H9 (cell line): ENCODE measurements at regions not wholly inside any gene's neighbourhood (a gene's known extent, or its start where the extent isn't known, plus 50 kb on each side); places are given as distances from the start of the nearest gene placed in this dataset.

Experiments
- DNase-seq: peaks from one replicate; pipeline ENCODE4 v3.0.0-alpha.2; 2017
- H2AFZ ChIP-seq: one replicate; pipeline ENCODE4 v1.6.1; 2013; ENCODE audit warnings: mild to moderate bottlenecking, low read length, control low read depth, moderate library complexity
- H2AK5ac ChIP-seq: 2 replicates; pipeline ENCODE4 v1.6.1; 2013; ENCODE audit warnings: low read length, control low read depth, mixed read lengths; ENCODE audit not compliant: insufficient read length
- H2BK120ac ChIP-seq: one replicate; pipeline ENCODE4 v1.6.1; 2013; ENCODE audit warnings: low read depth, mild to moderate bottlenecking, low read length, control low read depth, inconsistent platforms; ENCODE audit not compliant: poor library complexity, severe bottlenecking
- H2BK12ac ChIP-seq: 2 replicates; pipeline ENCODE4 v1.6.1; 2013; ENCODE audit warnings: low read length, control low read depth, mixed read lengths, low read depth; ENCODE audit not compliant: insufficient read length
- H2BK15ac ChIP-seq: 2 replicates; pipeline ENCODE4 v1.6.1; 2013; ENCODE audit warnings: low read depth, low read length, control low read depth
- H2BK20ac ChIP-seq: one replicate; pipeline ENCODE4 v1.6.1; 2013; ENCODE audit warnings: low read depth, mild to moderate bottlenecking, low read length, control low read depth, inconsistent platforms; ENCODE audit not compliant: poor library complexity, severe bottlenecking
- H2BK5ac ChIP-seq: 2 replicates; pipeline ENCODE4 v1.6.1; 2013; ENCODE audit warnings: low read length, control low read depth, mixed read lengths; ENCODE audit not compliant: insufficient read length
- H3K14ac ChIP-seq: 2 replicates; pipeline ENCODE4 v1.6.1; 2013; ENCODE audit warnings: low read length, control low read depth; ENCODE audit not compliant: insufficient read depth
- H3K18ac ChIP-seq: 2 replicates; pipeline ENCODE4 v1.6.1; 2013; ENCODE audit warnings: low read depth, mild to moderate bottlenecking, mixed read lengths, low read length, control low read depth; ENCODE audit not compliant: insufficient read length
- H3K23ac ChIP-seq: 2 replicates; pipeline ENCODE4 v1.6.1; 2013; ENCODE audit warnings: low read length, control low read depth, mixed read lengths, low read depth; ENCODE audit not compliant: insufficient read length
- H3K23me2 ChIP-seq: 2 replicates; pipeline ENCODE4 v1.6.1; 2013; ENCODE audit warnings: low read depth, mild to moderate bottlenecking, mixed read lengths, low read length, control low read depth; ENCODE audit not compliant: insufficient read length, poor library complexity, severe bottlenecking
- H3K27ac ChIP-seq: 2 replicates; pipeline ENCODE4 v1.5.1; 2013; ENCODE audit warnings: low read length, control low read depth, mixed read lengths, low read depth; ENCODE audit not compliant: insufficient read length
- H3K27me3 ChIP-seq: 2 replicates; pipeline ENCODE4 v1.6.1; 2013; ENCODE audit warnings: low read length, control low read depth, inconsistent platforms; ENCODE audit not compliant: insufficient read depth
- H3K4ac ChIP-seq: 2 replicates; pipeline ENCODE4 v1.6.1; 2013; ENCODE audit warnings: low read depth, mild to moderate bottlenecking, control low read depth, inconsistent platforms, low read length, moderate library complexity
- H3K4me1 ChIP-seq: 2 replicates; pipeline ENCODE4 v1.6.1; 2013; ENCODE audit warnings: low read length, control low read depth, inconsistent platforms; ENCODE audit not compliant: insufficient read depth
- H3K4me2 ChIP-seq: 2 replicates; pipeline ENCODE4 v1.6.1; 2013; ENCODE audit warnings: low read length, control low read depth, mixed read lengths; ENCODE audit not compliant: insufficient read length, insufficient read depth
- H3K56ac ChIP-seq: 2 replicates; pipeline ENCODE4 v1.6.1; 2013; ENCODE audit warnings: low read depth, mild to moderate bottlenecking, mixed read lengths, low read length, control low read depth; ENCODE audit not compliant: insufficient read length
- H3K79me1 ChIP-seq: 2 replicates; pipeline ENCODE4 v1.6.1; 2013; ENCODE audit warnings: low read depth, mild to moderate bottlenecking, moderate library complexity, low read length, control low read depth, inconsistent platforms; ENCODE audit not compliant: insufficient read depth, poor library complexity, severe bottlenecking
- H3K79me2 ChIP-seq: 2 replicates; pipeline ENCODE4 v1.6.1; 2013; ENCODE audit warnings: low read length, control low read depth, inconsistent platforms; ENCODE audit not compliant: insufficient read depth
- H3K9ac ChIP-seq: 2 replicates; pipeline ENCODE4 v1.6.1; 2013; ENCODE audit warnings: low read length, control low read depth, mixed read lengths; ENCODE audit not compliant: insufficient read length; ENCODE audit errors: extremely low read depth
- H3K9me3 ChIP-seq: one replicate; pipeline ENCODE4 v1.6.1; 2013; ENCODE audit warnings: low read depth, low read length, inconsistent platforms; ENCODE audit not compliant: control insufficient read depth
- H3T11ph ChIP-seq: one replicate; pipeline ENCODE4 v1.6.1; 2013; ENCODE audit warnings: mild to moderate bottlenecking, low read length, control low read depth, inconsistent platforms
- H4K20me1 ChIP-seq: one replicate; pipeline ENCODE4 v1.6.1; 2013; ENCODE audit not compliant: control insufficient read depth, insufficient read length, insufficient read depth
- H4K5ac ChIP-seq: 2 replicates; pipeline ENCODE4 v1.6.1; 2013; ENCODE audit warnings: low read depth, mild to moderate bottlenecking, mixed read lengths, low read length, control low read depth; ENCODE audit not compliant: insufficient read length
- H4K8ac ChIP-seq: replicated peaks from 2 replicates; pipeline ENCODE4 v1.6.1; 2013; ENCODE audit warnings: low read length, control low read depth, mixed read lengths, low read depth; ENCODE audit not compliant: insufficient read length
- H4K91ac ChIP-seq: 2 replicates; pipeline ENCODE4 v1.6.1; 2013; ENCODE audit warnings: low read depth, mild to moderate bottlenecking, moderate library complexity, mixed read lengths, low read length, control low read depth; ENCODE audit not compliant: insufficient read length
- H3K27ac Mint-ChIP-seq, 3 experiments: 2 replicates in 2 of 3; 3 replicates in 1 of 3; pipeline ENCODE4 v1.8.0; 2020 to 2021; ENCODE audit warnings: mixed read lengths in 3 of 3, mild to moderate bottlenecking in 1 of 3, moderate library complexity in 1 of 3
- H3K27me3 Mint-ChIP-seq: 2 replicates; pipeline ENCODE4 v1.8.0; 2021; ENCODE audit warnings: low read depth, mild to moderate bottlenecking, moderate library complexity, mixed read lengths
- H3K36me3 Mint-ChIP-seq, 3 experiments: 2 replicates in 2 of 3; 3 replicates in 1 of 3; pipeline ENCODE4 v1.8.0; 2020 to 2021; ENCODE audit warnings: low read depth in 3 of 3, mixed read lengths in 3 of 3; ENCODE audit not compliant: insufficient read depth in 1 of 3
- H3K4me1 Mint-ChIP-seq, 2 experiments: 2 replicates each; pipeline ENCODE4 v1.8.0; 2020; ENCODE audit warnings: mixed read lengths in 2 of 2
- H3K4me3 Mint-ChIP-seq, 2 experiments: 2 replicates in 1 of 2; 3 replicates in 1 of 2; pipeline ENCODE4 v1.8.0; 2020 to 2021; ENCODE audit warnings: mild to moderate bottlenecking in 2 of 2, mixed read lengths in 2 of 2, moderate library complexity in 1 of 2
- H3K9me3 Mint-ChIP-seq, 2 experiments: 2 replicates in 1 of 2; 3 replicates in 1 of 2; pipeline ENCODE4 v1.8.0; 2020; ENCODE audit warnings: mild to moderate bottlenecking in 2 of 2, mixed read lengths in 2 of 2, moderate library complexity in 1 of 2
- whole genome bisulfite sequencing: extraction: QIAGEN DNeasy Blood & Tissue Kit; methylation state at CpG from one replicate; pipeline ENCODE4 v1.1.7; 2013; ENCODE audit warnings: missing lambda C conversion rate, low lambda C conversion rate, mixed read lengths; ENCODE audit not compliant: insufficient read length; ENCODE audit errors: extremely low coverage; 5-methylcytosine and 5-hydroxymethylcytosine counted together
- TF ChIP-seq, protein P1 (sequence below): fragments of 200-600 bp; sonication (generic); conservative IDR thresholded peaks from 3 replicates; pipeline ENCODE4 v1.8.0; 2021; ENCODE audit warnings: antibody characterized with exemption, mild to moderate bottlenecking

DNA sequence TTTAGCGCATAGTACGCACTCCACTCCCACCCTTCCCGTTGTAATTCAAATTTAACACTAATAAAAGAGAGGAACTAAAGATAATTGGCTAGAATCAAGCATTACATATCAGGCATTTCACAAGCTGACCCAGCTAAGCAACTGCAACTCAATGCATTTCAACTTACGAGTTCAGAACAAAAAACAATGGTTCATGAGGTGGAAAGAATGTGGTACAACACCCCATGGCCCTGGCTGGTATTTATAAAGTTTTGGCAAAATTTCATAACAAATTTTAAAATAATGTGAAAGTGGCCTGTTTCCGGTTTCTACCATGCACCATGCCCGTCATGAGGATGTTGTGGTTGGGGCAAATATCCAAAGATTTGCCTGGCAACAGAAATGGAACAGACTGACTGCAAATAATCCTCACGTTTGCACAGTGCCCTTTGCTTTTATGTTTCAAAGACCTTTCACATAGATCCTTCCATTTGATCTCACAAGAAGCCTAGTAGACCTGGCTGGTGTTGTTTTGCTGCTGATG, 455.3 kb upstream of the NR2F2 start:
- H3K9me3 ChIP-seq, result no peaks in the 10 kb centered on the region
- H3K23ac ChIP-seq, result no peak overlapping the region
- H3K18ac ChIP-seq, result no peak overlapping the region
- no peaks in the 10 kb centered on the region for H3K79me1 ChIP-seq
- peaks cover 2% of the 10 kb centered on the region for H3K27me3 Mint-ChIP-seq
- H3K4me2 ChIP-seq, result no peak overlapping the region
- H3T11ph ChIP-seq, result no peak overlapping the region
- TF ChIP-seq, protein P1, sequence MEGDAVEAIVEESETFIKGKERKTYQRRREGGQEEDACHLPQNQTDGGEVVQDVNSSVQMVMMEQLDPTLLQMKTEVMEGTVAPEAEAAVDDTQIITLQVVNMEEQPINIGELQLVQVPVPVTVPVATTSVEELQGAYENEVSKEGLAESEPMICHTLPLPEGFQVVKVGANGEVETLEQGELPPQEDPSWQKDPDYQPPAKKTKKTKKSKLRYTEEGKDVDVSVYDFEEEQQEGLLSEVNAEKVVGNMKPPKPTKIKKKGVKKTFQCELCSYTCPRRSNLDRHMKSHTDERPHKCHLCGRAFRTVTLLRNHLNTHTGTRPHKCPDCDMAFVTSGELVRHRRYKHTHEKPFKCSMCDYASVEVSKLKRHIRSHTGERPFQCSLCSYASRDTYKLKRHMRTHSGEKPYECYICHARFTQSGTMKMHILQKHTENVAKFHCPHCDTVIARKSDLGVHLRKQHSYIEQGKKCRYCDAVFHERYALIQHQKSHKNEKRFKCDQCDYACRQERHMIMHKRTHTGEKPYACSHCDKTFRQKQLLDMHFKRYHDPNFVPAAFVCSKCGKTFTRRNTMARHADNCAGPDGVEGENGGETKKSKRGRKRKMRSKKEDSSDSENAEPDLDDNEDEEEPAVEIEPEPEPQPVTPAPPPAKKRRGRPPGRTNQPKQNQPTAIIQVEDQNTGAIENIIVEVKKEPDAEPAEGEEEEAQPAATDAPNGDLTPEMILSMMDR, result no peak
- H2BK12ac ChIP-seq, result no peak overlapping the region
- no peak overlapping the region for H3K4ac ChIP-seq
- no peak overlapping the region for H4K5ac ChIP-seq
- no peak overlapping the region for H3K9ac ChIP-seq
- no peak overlapping the region for H2AFZ ChIP-seq
- no peaks in the 10 kb centered on the region; a peak in 1 of 7 replicates for H3K36me3 Mint-ChIP-seq
- no peak overlapping the region for H2BK120ac ChIP-seq
- H3K79me2 ChIP-seq, result no peaks in the 10 kb centered on the region
- H2BK5ac ChIP-seq, result no peak overlapping the region
- H2AK5ac ChIP-seq, result no peak overlapping the region
- no peaks in the 10 kb centered on the region for H4K20me1 ChIP-seq
- H3K27ac Mint-ChIP-seq, result no peak overlapping the region
- no peak overlapping the region for H4K91ac ChIP-seq
- peaks cover 4 to 7% of the 10 kb centered on the region in 2 experiments for H3K4me1 Mint-ChIP-seq
- H3K23me2 ChIP-seq, result no peaks in the 10 kb centered on the region
- no peak overlapping the region for H2BK20ac ChIP-seq
- no peak overlapping the region for H3K27ac ChIP-seq
- no peaks in the 10 kb centered on the region for H3K4me1 ChIP-seq
- H4K8ac ChIP-seq, result no peak overlapping the region
- no peak overlapping the region for H3K14ac ChIP-seq
- no peak overlapping the region for H3K56ac ChIP-seq
- no peak for DNase-seq
- no peaks in the 10 kb centered on the region for H3K27me3 ChIP-seq
- no peaks in the 10 kb centered on the region for H3K9me3 Mint-ChIP-seq
- WGBS, result no CpG with 5 or more reads among the region's 7 CpGs
- no peak overlapping the region for H2BK15ac ChIP-seq
- H3K4me3 Mint-ChIP-seq, result no peak overlapping the region
